AG09309 (cell line): ENCODE measurements at regions not wholly inside any gene's neighbourhood (a gene's known extent, or its start where the extent isn't known, plus 50 kb on each side); places are given as distances from the start of the nearest gene placed in this dataset.

Experiments used
- DNase-seq: peaks from one replicate; pipeline ENCODE4 v3.0.0-alpha.2; 2010; ENCODE audit warnings: low read depth
- H3K4me3 ChIP-seq: 2 replicates; pipeline ENCODE4 v1.5.1; 2011; ENCODE audit warnings: mild to moderate bottlenecking, low read depth, low read length, moderate library complexity; ENCODE audit not compliant: control insufficient read depth
- TF ChIP-seq, protein P1 (sequence below): IDR thresholded peaks from 2 replicates; pipeline ENCODE4 v1.5.1; 2011; ENCODE audit warnings: mild to moderate bottlenecking, low read depth, low read length, inconsistent platforms; ENCODE audit not compliant: insufficient read depth, control insufficient read depth; ENCODE audit errors: missing control alignments

DNA sequence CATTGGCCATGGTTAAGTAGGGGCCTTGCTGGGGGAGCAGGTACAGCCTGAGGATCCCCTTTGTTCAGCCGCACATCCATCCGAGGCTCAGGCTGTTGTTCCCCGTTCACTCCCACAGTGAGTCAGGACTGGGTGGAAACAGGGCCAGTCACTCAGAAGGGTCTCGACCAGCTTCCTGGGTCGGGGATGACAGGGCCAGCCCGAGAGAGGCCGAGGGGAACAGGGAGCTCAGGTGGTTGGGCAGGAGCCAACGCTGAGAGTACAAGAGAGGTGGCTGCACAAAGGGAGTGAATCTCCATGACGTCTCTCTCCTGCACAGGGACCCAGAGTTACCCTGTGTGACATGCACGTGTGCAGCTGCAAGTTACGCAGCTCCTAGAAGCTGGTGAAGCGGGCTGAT is 97.2 kb upstream of the SHANK2 start:
- no peak for DNase-seq
- H3K4me3 ChIP-seq: no peak overlapping the region
- TF ChIP-seq, protein P1, sequence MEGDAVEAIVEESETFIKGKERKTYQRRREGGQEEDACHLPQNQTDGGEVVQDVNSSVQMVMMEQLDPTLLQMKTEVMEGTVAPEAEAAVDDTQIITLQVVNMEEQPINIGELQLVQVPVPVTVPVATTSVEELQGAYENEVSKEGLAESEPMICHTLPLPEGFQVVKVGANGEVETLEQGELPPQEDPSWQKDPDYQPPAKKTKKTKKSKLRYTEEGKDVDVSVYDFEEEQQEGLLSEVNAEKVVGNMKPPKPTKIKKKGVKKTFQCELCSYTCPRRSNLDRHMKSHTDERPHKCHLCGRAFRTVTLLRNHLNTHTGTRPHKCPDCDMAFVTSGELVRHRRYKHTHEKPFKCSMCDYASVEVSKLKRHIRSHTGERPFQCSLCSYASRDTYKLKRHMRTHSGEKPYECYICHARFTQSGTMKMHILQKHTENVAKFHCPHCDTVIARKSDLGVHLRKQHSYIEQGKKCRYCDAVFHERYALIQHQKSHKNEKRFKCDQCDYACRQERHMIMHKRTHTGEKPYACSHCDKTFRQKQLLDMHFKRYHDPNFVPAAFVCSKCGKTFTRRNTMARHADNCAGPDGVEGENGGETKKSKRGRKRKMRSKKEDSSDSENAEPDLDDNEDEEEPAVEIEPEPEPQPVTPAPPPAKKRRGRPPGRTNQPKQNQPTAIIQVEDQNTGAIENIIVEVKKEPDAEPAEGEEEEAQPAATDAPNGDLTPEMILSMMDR: no peak

DNA sequence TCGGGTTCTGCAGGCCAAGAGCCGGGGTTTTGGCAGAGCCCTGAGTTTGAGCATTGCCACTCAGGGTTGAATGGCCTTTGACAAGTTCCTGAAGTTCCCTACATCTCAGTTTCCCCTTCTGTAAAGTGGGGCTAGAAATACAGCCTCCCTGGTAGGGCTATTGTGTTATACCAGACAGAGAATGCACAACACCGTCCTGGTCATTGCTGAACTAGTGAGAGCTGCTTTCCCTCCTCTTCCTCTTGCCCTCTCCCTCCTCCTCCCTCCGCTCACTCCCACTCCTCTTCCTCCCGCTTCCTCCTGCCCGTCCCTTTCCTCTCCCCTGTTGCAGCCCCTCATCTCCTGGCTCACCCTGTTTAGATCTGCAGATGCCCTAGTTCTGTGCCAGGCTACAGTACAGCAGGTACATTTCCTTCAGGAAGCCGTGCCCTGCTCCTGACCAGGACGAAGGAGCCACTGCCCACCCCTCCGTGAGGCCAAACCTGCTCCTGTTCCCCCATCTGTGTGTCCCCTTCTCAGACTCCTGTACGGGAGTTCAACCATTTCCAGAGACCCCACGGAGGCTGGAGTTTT is 91.5 kb upstream of the SHANK2 start:
- DNase-seq: no peak
- H3K4me3 ChIP-seq: no peak overlapping the region
- TF ChIP-seq, protein P1: no peak

DNA sequence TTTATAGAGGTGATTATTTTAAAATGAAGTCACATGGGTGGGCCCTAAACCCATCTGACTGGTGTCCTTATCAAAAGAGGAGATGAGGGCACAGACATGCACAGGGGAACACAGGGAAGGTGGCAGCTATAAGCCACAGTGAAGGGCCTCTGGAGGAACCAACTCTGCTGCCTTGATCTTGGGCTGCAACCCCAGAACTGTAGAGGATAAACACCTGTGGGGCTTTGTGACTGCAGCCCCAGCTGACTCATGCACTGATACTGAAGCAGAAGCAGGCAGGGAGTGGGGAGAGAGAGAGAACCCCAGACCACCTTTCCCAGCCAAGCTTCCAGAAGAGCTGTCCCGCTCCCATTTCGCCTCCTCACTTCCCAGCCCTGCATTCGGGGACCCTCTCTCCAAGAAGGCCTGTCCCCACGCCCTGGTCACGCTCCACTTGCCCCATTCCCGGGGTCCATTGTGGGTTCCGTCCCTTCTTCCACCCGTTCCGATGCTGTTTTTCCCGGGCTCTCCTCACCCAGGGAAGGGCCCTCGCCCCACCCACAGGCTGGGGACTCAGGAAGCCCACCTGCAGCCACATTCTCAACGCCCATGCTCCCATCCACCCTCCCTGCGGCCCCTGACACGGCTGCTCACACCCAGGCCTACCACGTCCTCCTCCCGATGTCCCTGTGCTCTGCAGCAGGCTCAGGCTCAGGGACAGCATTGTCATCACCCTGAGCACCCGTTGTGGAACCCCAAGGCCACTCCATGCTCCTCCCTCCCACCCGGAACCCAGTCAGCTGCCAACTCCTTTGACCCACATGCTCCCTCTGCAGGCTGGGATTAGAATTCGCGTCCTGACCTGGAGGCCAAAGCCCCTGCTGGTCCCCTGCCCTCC is 90.8 kb upstream of the SHANK2 start:
- DNase-seq: no peak
- TF ChIP-seq, protein P1: peak; percentile 67

DNA sequence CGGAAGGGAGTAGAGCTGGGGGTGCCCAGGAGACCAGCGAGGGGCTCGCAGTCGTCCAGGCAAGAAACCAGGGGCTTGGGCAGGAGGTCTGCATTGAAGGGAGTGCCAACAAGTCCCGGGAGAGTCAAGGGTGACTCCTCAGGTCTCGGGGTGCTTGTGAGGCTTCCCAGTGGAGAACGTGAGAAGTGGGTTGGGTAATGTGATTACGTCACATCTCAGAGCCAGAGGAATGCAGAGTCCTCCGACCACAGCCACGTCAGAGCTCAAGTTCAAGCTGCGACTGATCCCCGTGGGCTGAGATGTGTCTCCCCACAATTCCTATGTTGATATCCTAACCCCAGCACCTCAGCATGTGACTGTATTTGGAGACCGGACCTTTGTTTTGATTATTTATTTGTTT is 89.7 kb upstream of the SHANK2 start:
- TF ChIP-seq, protein P1: no peak
- H3K4me3 ChIP-seq: no peak overlapping the region
- DNase-seq: no peak

More for the DNA sequence above, 90.8 kb upstream of the SHANK2 start:
- H3K4me3 ChIP-seq: no peak overlapping the region

DNA sequence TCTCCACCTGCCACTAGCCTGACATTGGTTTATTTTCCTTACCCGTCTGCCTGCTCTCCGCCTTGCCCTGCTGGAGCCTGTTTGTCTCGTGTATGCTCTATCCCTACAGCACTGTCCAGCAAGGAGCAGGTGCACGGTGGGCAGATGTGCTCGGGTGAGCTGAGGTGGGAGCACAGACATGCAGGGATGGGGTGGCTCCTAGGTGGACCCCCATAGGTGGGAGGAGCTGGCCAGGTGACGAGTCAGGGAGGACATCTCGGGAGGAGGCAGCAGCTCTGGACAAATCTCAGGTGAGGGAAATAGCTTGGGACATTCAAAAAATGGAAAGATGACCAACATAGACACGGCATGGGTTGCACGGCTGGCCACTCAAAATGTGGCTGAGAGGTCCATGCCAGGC is 89.2 kb upstream of the SHANK2 start:
- no peak overlapping the region for H3K4me3 ChIP-seq
- TF ChIP-seq, protein P1: no peak
- no peak for DNase-seq

DNA sequence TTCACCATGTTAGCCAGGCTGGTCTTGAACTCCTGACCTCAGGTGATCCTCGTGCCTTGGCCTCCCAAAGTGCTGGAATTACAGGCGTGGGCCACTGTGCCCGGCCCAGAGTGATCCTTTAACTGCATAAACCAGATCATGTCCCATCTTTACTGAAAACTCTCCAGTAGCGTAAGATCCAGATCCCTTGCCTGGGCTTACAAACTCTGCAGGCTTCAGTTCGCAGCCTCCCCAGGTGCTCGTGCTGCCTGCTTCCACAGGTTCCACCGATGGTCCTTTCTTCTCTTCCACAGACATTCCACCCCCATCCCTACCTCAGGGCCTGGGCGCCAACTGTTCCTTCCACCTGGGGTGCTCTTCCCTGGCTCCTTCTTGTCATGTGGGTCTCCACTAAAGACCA is 88.8 kb upstream of the SHANK2 start:
- H3K4me3 ChIP-seq: no peak overlapping the region
- no peak for DNase-seq
- TF ChIP-seq, protein P1: no peak
